ENCODE measurements at regions not wholly inside any gene's neighbourhood (a gene's known extent, or its start where the extent isn't known, plus 50 kb on each side); places are given as distances from the start of the nearest gene placed in this dataset.

- no peak overlapping the region for H3K4me3 ChIP-seq (ENCODE audit: low read length)
- no peak for TF ChIP-seq CTCF (IDR thresholded peaks at IDR 0.05; ENCODE audit: insufficient read depth, low read depth, low read length, missing control alignments)
- DNase-seq (ENCODE audit: low read depth) = peak; percentile 73
Observed at GRCh38 chr10:128629111-128630096, 503.2 kb upstream of the MKI67 start.

GRCh38 chr10:128630787-128631252 is 504.6 kb upstream of the MKI67 start:
- no peak for TF ChIP-seq CTCF (IDR thresholded peaks at IDR 0.05; ENCODE audit: insufficient read depth, low read depth, low read length, missing control alignments)
- peak; percentile 39 for DNase-seq (ENCODE audit: low read depth)
- H3K4me3 ChIP-seq (ENCODE audit: low read length) = no peak overlapping the region

GRCh38 chr10:128631801-128632241 is 505.6 kb upstream of the MKI67 start:
- DNase-seq (ENCODE audit: low read depth) = no peak
- TF ChIP-seq CTCF (IDR thresholded peaks at IDR 0.05; ENCODE audit: insufficient read depth, low read depth, low read length, missing control alignments) = peak; percentile 21
- H3K4me3 ChIP-seq (ENCODE audit: low read length) = no peak overlapping the region

GRCh38 chr10:128632694-128633093 is 506.5 kb upstream of the MKI67 start:
- no peak overlapping the region for H3K4me3 ChIP-seq (ENCODE audit: low read length)
- DNase-seq (ENCODE audit: low read depth) = no peak
- TF ChIP-seq CTCF (IDR thresholded peaks at IDR 0.05; ENCODE audit: insufficient read depth, low read depth, low read length, missing control alignments) = no peak

GRCh38 chr10:128633864-128634540 is 507.8 kb upstream of the MKI67 start:
- TF ChIP-seq CTCF (IDR thresholded peaks at IDR 0.05; ENCODE audit: insufficient read depth, low read depth, low read length, missing control alignments) = peak; percentile 29
- H3K4me3 ChIP-seq (ENCODE audit: low read length) = no peak overlapping the region
- no peak for DNase-seq (ENCODE audit: low read depth)

- TF ChIP-seq CTCF (IDR thresholded peaks at IDR 0.05; ENCODE audit: insufficient read depth, low read depth, low read length, missing control alignments) = no peak
- no peak overlapping the region for H3K4me3 ChIP-seq (ENCODE audit: low read length)
- DNase-seq (ENCODE audit: low read depth) = peak; percentile 6
Observed at GRCh38 chr10:128642023-128642422, 515.8 kb upstream of the MKI67 start.

All from epithelial cell of esophagus (primary cell).